GM23338 (cell line): ENCODE measurements at regions not wholly inside any gene's neighbourhood (a gene's known extent, or its start where the extent isn't known, plus 50 kb on each side); places are given as distances from the start of the nearest gene placed in this dataset.

Experiments used
- ATAC-seq: fragments of 200-7000 bp; cut with Tn5 transposase; 3 replicates; pipeline ENCODE4 v1.9.1; 2020
- DNase-seq: peaks from one replicate; pipeline ENCODE4 v3.0.0-alpha.2; 2015; ENCODE audit warnings: low spot score
- H2AFZ ChIP-seq: fragments of 200-600 bp; sonication (generic); 2 replicates; pipeline ENCODE4 v1.8.0; 2016; ENCODE audit warnings: antibody characterized with exemption, mild to moderate bottlenecking, moderate library complexity
- H3F3A ChIP-seq: fragments of 200-600 bp; sonication (generic); replicated peaks from 2 replicates; pipeline ENCODE4 v1.8.0; 2017; ENCODE audit warnings: antibody characterized with exemption, mixed run types, low read depth
- H3K27ac ChIP-seq: fragments of 200-600 bp; sonication (generic); 2 replicates; pipeline ENCODE4 v1.6.1; 2016; ENCODE audit warnings: low read depth
- H3K27me3 ChIP-seq: fragments of 200-600 bp; sonication (generic); 2 replicates; pipeline ENCODE4 v1.8.0; 2016; ENCODE audit warnings: mild to moderate bottlenecking, mixed run types, moderate library complexity; ENCODE audit not compliant: insufficient read depth
- H3K36me3 ChIP-seq: fragments of 200-600 bp; sonication (generic); 2 replicates; pipeline ENCODE4 v1.8.0; 2016; ENCODE audit warnings: mild to moderate bottlenecking; ENCODE audit not compliant: insufficient read depth
- H3K4me1 ChIP-seq: fragments of 200-600 bp; sonication (generic); 2 replicates; pipeline ENCODE4 v1.8.0; 2016; ENCODE audit warnings: mild to moderate bottlenecking, moderate library complexity; ENCODE audit not compliant: insufficient read depth
- H3K4me2 ChIP-seq: fragments of 200-600 bp; sonication (generic); 2 replicates; pipeline ENCODE4 v1.7.1; 2017; ENCODE audit warnings: mixed run types
- H3K4me3 ChIP-seq: fragments of 200-600 bp; sonication (generic); 2 replicates; pipeline ENCODE4 v1.6.1; 2016; ENCODE audit warnings: mixed run types
- H3K79me2 ChIP-seq: fragments of 200-600 bp; sonication (generic); replicated peaks from 2 replicates; pipeline ENCODE4 v1.8.0; 2017; ENCODE audit warnings: mild to moderate bottlenecking; ENCODE audit not compliant: insufficient read depth
- H3K9me2 ChIP-seq: fragments of 200-600 bp; sonication (generic); 2 replicates; pipeline ENCODE4 v1.8.0; 2017; ENCODE audit not compliant: insufficient read depth
- H4K20me1 ChIP-seq: fragments of 200-600 bp; sonication (generic); replicated peaks from 2 replicates; pipeline ENCODE4 v1.8.0; 2017; ENCODE audit warnings: mild to moderate bottlenecking; ENCODE audit not compliant: insufficient read depth
- H3K27ac Mint-ChIP-seq: 2 replicates; pipeline ENCODE4 v1.8.0; 2020; ENCODE audit warnings: inconsistent platforms, mild to moderate bottlenecking, moderate library complexity, mixed read lengths
- H3K27me3 Mint-ChIP-seq: 3 replicates; pipeline ENCODE4 v1.8.0; 2022; ENCODE audit warnings: low read depth, mild to moderate bottlenecking, moderate library complexity, mixed read lengths, inconsistent platforms; ENCODE audit not compliant: insufficient read depth, poor library complexity
- H3K36me3 Mint-ChIP-seq: 3 replicates; pipeline ENCODE4 v1.8.0; 2021; ENCODE audit warnings: low read depth, mild to moderate bottlenecking, inconsistent platforms, moderate library complexity, mixed read lengths
- H3K4me1 Mint-ChIP-seq: 3 replicates; pipeline ENCODE4 v1.8.0; 2020; ENCODE audit warnings: mild to moderate bottlenecking, inconsistent platforms, mixed read lengths
- H3K4me3 Mint-ChIP-seq: 3 replicates; pipeline ENCODE4 v1.8.0; 2021; ENCODE audit warnings: moderate library complexity, mild to moderate bottlenecking, inconsistent platforms, mixed read lengths
- H3K9me3 Mint-ChIP-seq: 3 replicates; pipeline ENCODE4 v1.8.0; 2020; ENCODE audit warnings: moderate library complexity, mild to moderate bottlenecking, inconsistent platforms, mixed read lengths
- CREB1 ChIP-seq: fragments of 250-450 bp; sonication (Bioruptor Pico); IDR thresholded peaks from 2 replicates; pipeline ENCODE4 v1.5.0; 2020; ENCODE audit warnings: low read depth, mild to moderate bottlenecking, moderate library complexity
- EZH2 ChIP-seq: fragments of 200-600 bp; sonication (generic); IDR thresholded peaks from one replicate; pipeline ENCODE4 v1.8.0; 2017; ENCODE audit warnings: antibody characterized with exemption, mild to moderate bottlenecking, low read depth; ENCODE audit not compliant: unreplicated experiment
- NANOG ChIP-seq: IDR thresholded peaks from 2 replicates; pipeline ENCODE4 v1.6.1; 2016; ENCODE audit warnings: antibody characterized with exemption, borderline replicate concordance
- ZNF114 ChIP-seq: fragments of 250-450 bp; sonication (Bioruptor Pico); IDR thresholded peaks from 2 replicates; pipeline ENCODE4 v1.5.0; 2020; ENCODE audit warnings: mild to moderate bottlenecking, moderate library complexity
- ZNF331 ChIP-seq: fragments of 250-450 bp; sonication (Bioruptor Pico); IDR thresholded peaks from 2 replicates; pipeline ENCODE4 v1.5.0; 2020; ENCODE audit warnings: low read depth, mild to moderate bottlenecking, moderate library complexity
- TF ChIP-seq, protein P1 (sequence below): fragments of 250-450 bp; sonication (Bioruptor Pico); IDR thresholded peaks from 2 replicates; pipeline ENCODE4 v1.5.0; 2020; ENCODE audit warnings: mild to moderate bottlenecking, moderate library complexity
- TF ChIP-seq, protein P2 (sequence below): IDR thresholded peaks from one replicate; pipeline ENCODE4 v1.6.1; 2018; ENCODE audit warnings: antibody characterized with exemption; ENCODE audit not compliant: unreplicated experiment

- Mint-ChIP-seq H3K27ac (no peak overlapping the region), H3K4me3 (no peak overlapping the region), H3K27me3 (no peaks in the 10 kb centered on the region), H3K9me3 (peaks cover 14% of the 10 kb centered on the region), H3K36me3 (peaks cover 9% of the 10 kb centered on the region; the same call in 1 of the 3 replicates), H3K4me1 (no peaks in the 10 kb centered on the region)
- Histone ChIP-seq H3K4me2 (no peak overlapping the region), H4K20me1 (no peaks in the 10 kb centered on the region), H3K9me2 (no peaks in the 10 kb centered on the region), H3K27ac (no peak overlapping the region), H3K36me3 (no peaks in the 10 kb centered on the region), H3F3A (no peaks in the 10 kb centered on the region), H3K4me1 (no peaks in the 10 kb centered on the region), H3K79me2 (no peaks in the 10 kb centered on the region), H3K27me3 (no peaks in the 10 kb centered on the region), H3K4me3 (no peak overlapping the region), H2AFZ (no peak overlapping the region)
- TF ChIP-seq ZNF331 (CRISPR knock-in tag) (no peak), ZNF114 (no peak), NANOG (no peak), CREB1 (CRISPR knock-in tag) (no peak), EZH2 (no peak)
- TF ChIP-seq, protein P1, sequence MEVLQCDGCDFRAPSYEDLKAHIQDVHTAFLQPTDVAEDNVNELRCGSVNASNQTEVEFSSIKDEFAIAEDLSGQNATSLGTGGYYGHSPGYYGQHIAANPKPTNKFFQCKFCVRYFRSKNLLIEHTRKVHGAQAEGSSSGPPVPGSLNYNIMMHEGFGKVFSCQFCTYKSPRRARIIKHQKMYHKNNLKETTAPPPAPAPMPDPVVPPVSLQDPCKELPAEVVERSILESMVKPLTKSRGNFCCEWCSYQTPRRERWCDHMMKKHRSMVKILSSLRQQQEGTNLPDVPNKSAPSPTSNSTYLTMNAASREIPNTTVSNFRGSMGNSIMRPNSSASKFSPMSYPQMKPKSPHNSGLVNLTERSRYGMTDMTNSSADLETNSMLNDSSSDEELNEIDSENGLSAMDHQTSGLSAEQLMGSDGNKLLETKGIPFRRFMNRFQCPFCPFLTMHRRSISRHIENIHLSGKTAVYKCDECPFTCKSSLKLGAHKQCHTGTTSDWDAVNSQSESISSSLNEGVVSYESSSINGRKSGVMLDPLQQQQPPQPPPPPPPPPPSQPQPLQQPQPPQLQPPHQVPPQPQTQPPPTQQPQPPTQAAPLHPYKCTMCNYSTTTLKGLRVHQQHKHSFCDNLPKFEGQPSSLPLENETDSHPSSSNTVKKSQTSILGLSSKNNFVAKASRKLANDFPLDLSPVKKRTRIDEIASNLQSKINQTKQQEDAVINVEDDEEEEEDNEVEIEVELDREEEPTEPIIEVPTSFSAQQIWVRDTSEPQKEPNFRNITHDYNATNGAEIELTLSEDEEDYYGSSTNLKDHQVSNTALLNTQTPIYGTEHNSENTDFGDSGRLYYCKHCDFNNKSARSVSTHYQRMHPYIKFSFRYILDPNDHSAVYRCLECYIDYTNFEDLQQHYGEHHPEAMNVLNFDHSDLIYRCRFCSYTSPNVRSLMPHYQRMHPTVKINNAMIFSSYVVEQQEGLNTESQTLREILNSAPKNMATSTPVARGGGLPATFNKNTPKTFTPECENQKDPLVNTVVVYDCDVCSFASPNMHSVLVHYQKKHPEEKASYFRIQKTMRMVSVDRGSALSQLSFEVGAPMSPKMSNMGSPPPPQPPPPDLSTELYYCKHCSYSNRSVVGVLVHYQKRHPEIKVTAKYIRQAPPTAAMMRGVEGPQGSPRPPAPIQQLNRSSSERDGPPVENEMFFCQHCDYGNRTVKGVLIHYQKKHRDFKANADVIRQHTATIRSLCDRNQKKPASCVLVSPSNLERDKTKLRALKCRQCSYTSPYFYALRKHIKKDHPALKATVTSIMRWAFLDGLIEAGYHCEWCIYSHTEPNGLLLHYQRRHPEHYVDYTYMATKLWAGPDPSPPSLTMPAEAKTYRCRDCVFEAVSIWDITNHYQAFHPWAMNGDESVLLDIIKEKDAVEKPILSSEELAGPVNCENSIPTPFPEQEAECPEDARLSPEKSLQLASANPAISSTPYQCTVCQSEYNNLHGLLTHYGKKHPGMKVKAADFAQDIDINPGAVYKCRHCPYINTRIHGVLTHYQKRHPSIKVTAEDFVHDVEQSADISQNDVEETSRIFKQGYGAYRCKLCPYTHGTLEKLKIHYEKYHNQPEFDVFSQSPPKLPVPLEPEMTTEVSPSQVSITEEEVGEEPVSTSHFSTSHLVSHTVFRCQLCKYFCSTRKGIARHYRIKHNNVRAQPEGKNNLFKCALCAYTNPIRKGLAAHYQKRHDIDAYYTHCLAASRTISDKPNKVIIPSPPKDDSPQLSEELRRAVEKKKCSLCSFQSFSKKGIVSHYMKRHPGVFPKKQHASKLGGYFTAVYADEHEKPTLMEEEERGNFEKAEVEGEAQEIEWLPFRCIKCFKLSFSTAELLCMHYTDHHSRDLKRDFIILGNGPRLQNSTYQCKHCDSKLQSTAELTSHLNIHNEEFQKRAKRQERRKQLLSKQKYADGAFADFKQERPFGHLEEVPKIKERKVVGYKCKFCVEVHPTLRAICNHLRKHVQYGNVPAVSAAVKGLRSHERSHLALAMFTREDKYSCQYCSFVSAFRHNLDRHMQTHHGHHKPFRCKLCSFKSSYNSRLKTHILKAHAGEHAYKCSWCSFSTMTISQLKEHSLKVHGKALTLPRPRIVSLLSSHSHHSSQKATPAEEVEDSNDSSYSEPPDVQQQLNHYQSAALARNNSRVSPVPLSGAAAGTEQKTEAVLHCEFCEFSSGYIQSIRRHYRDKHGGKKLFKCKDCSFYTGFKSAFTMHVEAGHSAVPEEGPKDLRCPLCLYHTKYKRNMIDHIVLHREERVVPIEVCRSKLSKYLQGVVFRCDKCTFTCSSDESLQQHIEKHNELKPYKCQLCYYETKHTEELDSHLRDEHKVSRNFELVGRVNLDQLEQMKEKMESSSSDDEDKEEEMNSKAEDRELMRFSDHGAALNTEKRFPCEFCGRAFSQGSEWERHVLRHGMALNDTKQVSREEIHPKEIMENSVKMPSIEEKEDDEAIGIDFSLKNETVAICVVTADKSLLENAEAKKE (CRISPR knock-in tag), result no peak
- TF ChIP-seq, protein P2, sequence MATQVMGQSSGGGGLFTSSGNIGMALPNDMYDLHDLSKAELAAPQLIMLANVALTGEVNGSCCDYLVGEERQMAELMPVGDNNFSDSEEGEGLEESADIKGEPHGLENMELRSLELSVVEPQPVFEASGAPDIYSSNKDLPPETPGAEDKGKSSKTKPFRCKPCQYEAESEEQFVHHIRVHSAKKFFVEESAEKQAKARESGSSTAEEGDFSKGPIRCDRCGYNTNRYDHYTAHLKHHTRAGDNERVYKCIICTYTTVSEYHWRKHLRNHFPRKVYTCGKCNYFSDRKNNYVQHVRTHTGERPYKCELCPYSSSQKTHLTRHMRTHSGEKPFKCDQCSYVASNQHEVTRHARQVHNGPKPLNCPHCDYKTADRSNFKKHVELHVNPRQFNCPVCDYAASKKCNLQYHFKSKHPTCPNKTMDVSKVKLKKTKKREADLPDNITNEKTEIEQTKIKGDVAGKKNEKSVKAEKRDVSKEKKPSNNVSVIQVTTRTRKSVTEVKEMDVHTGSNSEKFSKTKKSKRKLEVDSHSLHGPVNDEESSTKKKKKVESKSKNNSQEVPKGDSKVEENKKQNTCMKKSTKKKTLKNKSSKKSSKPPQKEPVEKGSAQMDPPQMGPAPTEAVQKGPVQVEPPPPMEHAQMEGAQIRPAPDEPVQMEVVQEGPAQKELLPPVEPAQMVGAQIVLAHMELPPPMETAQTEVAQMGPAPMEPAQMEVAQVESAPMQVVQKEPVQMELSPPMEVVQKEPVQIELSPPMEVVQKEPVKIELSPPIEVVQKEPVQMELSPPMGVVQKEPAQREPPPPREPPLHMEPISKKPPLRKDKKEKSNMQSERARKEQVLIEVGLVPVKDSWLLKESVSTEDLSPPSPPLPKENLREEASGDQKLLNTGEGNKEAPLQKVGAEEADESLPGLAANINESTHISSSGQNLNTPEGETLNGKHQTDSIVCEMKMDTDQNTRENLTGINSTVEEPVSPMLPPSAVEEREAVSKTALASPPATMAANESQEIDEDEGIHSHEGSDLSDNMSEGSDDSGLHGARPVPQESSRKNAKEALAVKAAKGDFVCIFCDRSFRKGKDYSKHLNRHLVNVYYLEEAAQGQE, result no peak
- no peak for ATAC-seq
- DNase-seq, result no peak
Observed at GRCh38 chr6:140968062-140968461, 1164.7 kb upstream of the GJE1 start.
